CD14-positive monocyte (primary cell): ENCODE measurements at regions not wholly inside any gene's neighbourhood (a gene's known extent, or its start where the extent isn't known, plus 50 kb on each side); places are given as distances from the start of the nearest gene placed in this dataset.

Source experiments
- DNase-seq, 3 donors: peaks; one replicate each; pipeline ENCODE4 v3.0.0-alpha.2; 2011 to 2022
- H2AFZ ChIP-seq: 2 replicates; pipeline ENCODE4 v1.6.0; 2012; ENCODE audit warnings: mild to moderate bottlenecking, low read depth, low read length, inconsistent platforms; ENCODE audit not compliant: insufficient read depth, poor library complexity, severe bottlenecking
- H3K27ac ChIP-seq, 2 donors: 1 replicate in 1 of 2; 2 replicates in 1 of 2; pipeline ENCODE4 v1.5.1; 2012 to 2013; ENCODE audit warnings: low read length in 2 of 2, control low read depth in 1 of 2, inconsistent platforms in 1 of 2, low read depth in 1 of 2, mild to moderate bottlenecking in 1 of 2
- H3K27me3 ChIP-seq, 2 donors: one replicate each; pipeline versions ENCODE4 v1.6.0 to v1.6.1; 2011 to 2013; ENCODE audit warnings: low read length in 2 of 2; ENCODE audit not compliant: control insufficient read depth in 2 of 2, insufficient read depth in 2 of 2
- H3K36me3 ChIP-seq, 2 donors: replicated peaks in 1 of 2; 1 replicate in 1 of 2; 2 replicates in 1 of 2; pipeline versions ENCODE4 v1.5.1 to v1.6.1; 2012 to 2013; ENCODE audit warnings: low read length in 2 of 2, control low read depth in 1 of 2, inconsistent platforms in 1 of 2, mild to moderate bottlenecking in 1 of 2; ENCODE audit not compliant: insufficient read depth in 2 of 2, control insufficient read depth in 1 of 2
- H3K4me1 ChIP-seq, 2 donors: 1 replicate in 1 of 2; 2 replicates in 1 of 2; pipeline versions ENCODE4 v1.5.1 to v1.6.1; 2012 to 2013; ENCODE audit warnings: low read length in 2 of 2, control low read depth in 1 of 2, inconsistent platforms in 1 of 2, mild to moderate bottlenecking in 1 of 2, moderate library complexity in 1 of 2; ENCODE audit not compliant: insufficient read depth in 2 of 2, control insufficient read depth in 1 of 2
- H3K4me2 ChIP-seq: replicated peaks from 2 replicates; pipeline ENCODE3; 2012; ENCODE audit warnings: low read length, moderate library complexity, mild to moderate bottlenecking; ENCODE audit not compliant: poor library complexity, severe bottlenecking; ENCODE audit errors: extremely low read depth
- H3K4me3 ChIP-seq, 3 experiments: fragments of 200-600 bp in 1 of 3; sonication (generic) in 1 of 3; replicated peaks in 1 of 3; 1 replicate in 2 of 3; 2 replicates in 1 of 3; pipeline ENCODE4 v1.5.1; 2011 to 2013; ENCODE audit warnings: low read length in 3 of 3, mild to moderate bottlenecking in 3 of 3, control low read depth in 2 of 3, low read depth in 2 of 3, inconsistent platforms in 1 of 3, moderate library complexity in 1 of 3
- H3K79me2 ChIP-seq: 2 replicates; pipeline ENCODE4 v1.6.0; 2012; ENCODE audit warnings: mild to moderate bottlenecking, control low read depth, inconsistent platforms, low read length, moderate library complexity; ENCODE audit not compliant: insufficient read depth
- H3K9ac ChIP-seq: 2 replicates; pipeline ENCODE4 v1.6.0; 2017; ENCODE audit warnings: low read length, mild to moderate bottlenecking; ENCODE audit not compliant: insufficient read depth, poor library complexity, severe bottlenecking
- H3K9me3 ChIP-seq, 2 donors: replicated peaks in 1 of 2; 1 replicate in 1 of 2; 2 replicates in 1 of 2; pipeline versions ENCODE4 v1.5.1 to v1.6.1; 2012 to 2013; ENCODE audit warnings: low read length in 2 of 2, control low read depth in 1 of 2; ENCODE audit not compliant: control insufficient read depth in 1 of 2, insufficient read depth in 1 of 2
- H4K20me1 ChIP-seq: 2 replicates; pipeline ENCODE4 v1.6.0; 2012; ENCODE audit warnings: mild to moderate bottlenecking, low read length, control low read depth, moderate library complexity; ENCODE audit not compliant: insufficient read depth
- H3K27ac Mint-ChIP-seq, 7 donors: one replicate each; pipeline ENCODE4 v1.8.0; 2020; ENCODE audit warnings: mild to moderate bottlenecking in 7 of 7, mixed read lengths in 7 of 7, moderate library complexity in 6 of 7, inconsistent platforms in 2 of 7
- H3K27me3 Mint-ChIP-seq, 3 donors: one replicate each; pipeline ENCODE4 v1.8.0; 2021 to 2022; ENCODE audit warnings: low read depth in 3 of 3, mild to moderate bottlenecking in 3 of 3, mixed read lengths in 3 of 3, moderate library complexity in 3 of 3, inconsistent platforms in 1 of 3
- H3K36me3 Mint-ChIP-seq, 2 donors: one replicate each; pipeline ENCODE4 v1.8.0; 2020; ENCODE audit warnings: mixed read lengths in 2 of 2, inconsistent platforms in 1 of 2, mild to moderate bottlenecking in 1 of 2
- H3K4me1 Mint-ChIP-seq: one replicate; pipeline ENCODE4 v1.8.0; 2020; ENCODE audit warnings: mild to moderate bottlenecking, mixed read lengths
- H3K4me3 Mint-ChIP-seq, 2 donors: one replicate each; pipeline ENCODE4 v1.8.0; 2020; ENCODE audit warnings: mild to moderate bottlenecking in 2 of 2, mixed read lengths in 2 of 2, moderate library complexity in 1 of 2
- H3K9me3 Mint-ChIP-seq, 7 donors: one replicate each; pipeline ENCODE4 v1.8.0; 2020 to 2022; ENCODE audit warnings: mixed read lengths in 7 of 7, mild to moderate bottlenecking in 6 of 7, moderate library complexity in 6 of 7, inconsistent platforms in 2 of 7
- CTCF ChIP-seq: fragments of 200-600 bp; IDR thresholded peaks from one replicate; pipeline ENCODE4 v1.8.0; 2022; ENCODE audit warnings: antibody characterized with exemption, mild to moderate bottlenecking
- WGBS: methylation state at CpG from one replicate; pipeline ENCODE4 v1.1.5; 2013; ENCODE audit warnings: missing lambda C conversion rate; ENCODE audit not compliant: insufficient coverage; 5-methylcytosine and 5-hydroxymethylcytosine counted together
- intact Hi-C, 2 donors: fragments of 100-400 bp; cut with micrococcal nuclease; formaldehyde crosslinking; loops; one replicate each; pipeline versions ENCODE4 v1.15.0 to v1.15.1; 2023

DNA sequence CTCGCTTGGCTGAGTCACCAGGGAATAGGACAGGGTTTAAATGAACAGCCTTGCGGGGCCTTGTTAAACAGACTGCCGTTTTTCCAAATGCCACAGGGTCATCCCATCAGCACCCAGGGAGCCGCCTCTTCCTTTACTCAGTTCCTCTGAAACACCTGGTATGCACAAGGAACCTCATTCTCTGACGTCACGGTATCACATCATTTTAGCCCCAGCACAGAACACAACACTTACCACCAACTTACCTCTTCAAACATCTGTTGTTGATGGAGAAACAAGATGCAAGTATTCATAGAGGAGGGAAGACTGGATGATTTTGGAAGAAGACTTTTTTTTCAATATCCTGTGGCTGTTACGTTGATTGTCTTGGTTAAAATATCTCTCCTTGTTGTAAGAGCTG is 535.3 kb upstream of the TMEM132C start:
- no peak for TF ChIP-seq CTCF
- Mint-ChIP-seq H3K4me1 (no peaks in the 10 kb centered on the region), H3K9me3 (peaks cover 0 to 14% (median 3%) of the 10 kb centered on the region in 7 donors), H3K27me3 (peaks cover 0 to 2% (median 0%) of the 10 kb centered on the region in 3 donors), H3K4me3 (no peak overlapping the region), H3K36me3 (no peaks in the 10 kb centered on the region), H3K27ac (no peak overlapping the region)
- Histone ChIP-seq H3K27ac (no peak overlapping the region), H3K4me2 (no peak overlapping the region), H3K9me3 (peaks cover 0 to 4% of the 10 kb centered on the region in 2 donors), H3K4me3 (no peak overlapping the region), H3K36me3 (no peaks in the 10 kb centered on the region), H4K20me1 (no peaks in the 10 kb centered on the region), H3K4me1 (no peaks in the 10 kb centered on the region), H3K9ac (no peak overlapping the region), H3K27me3 (no peaks in the 10 kb centered on the region), H2AFZ (no peak overlapping the region), H3K79me2 (no peaks in the 10 kb centered on the region)
- DNase-seq = no peak
- intact Hi-C loops = no loop called here
- 77% methylated on average over 5 of the region's 7 CpGs for WGBS

DNA sequence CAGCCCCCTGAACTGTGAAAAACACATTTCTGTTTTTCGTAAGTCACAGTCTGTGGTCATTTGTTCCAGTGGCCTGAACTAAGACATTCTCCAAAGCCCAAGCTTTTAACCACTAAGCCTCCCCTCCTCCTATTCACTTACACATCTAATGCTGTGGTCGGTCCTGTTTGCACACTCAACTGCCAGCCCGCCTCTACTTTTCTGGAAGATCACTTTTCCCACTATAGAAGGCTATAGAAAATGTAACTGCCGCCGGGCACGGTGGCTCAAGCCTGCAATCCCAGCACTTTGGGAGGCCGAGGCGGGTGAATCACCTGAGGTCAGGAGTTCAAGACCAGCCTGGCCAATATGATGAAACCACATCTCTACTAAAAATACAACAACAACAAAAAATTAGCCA is 524.7 kb upstream of the TMEM132C start:
- H2AFZ ChIP-seq = no peak overlapping the region

More for the DNA sequence above, 524.7 kb upstream of the TMEM132C start:
- intact Hi-C loops = no loop called here
- Histone ChIP-seq H3K9ac (no peak overlapping the region), H3K4me1 (no peaks in the 10 kb centered on the region), H3K36me3 (no peaks in the 10 kb centered on the region), H3K27me3 (no peaks in the 10 kb centered on the region), H3K79me2 (no peaks in the 10 kb centered on the region), H3K4me3 (no peak overlapping the region), H3K4me2 (no peak overlapping the region), H3K27ac (no peak overlapping the region), H4K20me1 (no peaks in the 10 kb centered on the region), H3K9me3 (peaks cover 0 to 3% of the 10 kb centered on the region in 2 donors)
- no peak for TF ChIP-seq CTCF
- Mint-ChIP-seq H3K36me3 (no peaks in the 10 kb centered on the region), H3K4me3 (no peak overlapping the region), H3K4me1 (no peaks in the 10 kb centered on the region), H3K27ac (no peak overlapping the region), H3K27me3 (peaks cover 0 to 1% (median 1%) of the 10 kb centered on the region in 3 donors), H3K9me3 (peaks cover 2 to 16% (median 8%) of the 10 kb centered on the region in 7 donors)
- DNase-seq = no peak
- WGBS = 90% methylated on average over 3 of the region's 8 CpGs
